ENCODE measurements at regions not wholly inside any gene's neighbourhood (a gene's known extent, or its start where the extent isn't known, plus 50 kb on each side); places are given as distances from the start of the nearest gene placed in this dataset.

DNA sequence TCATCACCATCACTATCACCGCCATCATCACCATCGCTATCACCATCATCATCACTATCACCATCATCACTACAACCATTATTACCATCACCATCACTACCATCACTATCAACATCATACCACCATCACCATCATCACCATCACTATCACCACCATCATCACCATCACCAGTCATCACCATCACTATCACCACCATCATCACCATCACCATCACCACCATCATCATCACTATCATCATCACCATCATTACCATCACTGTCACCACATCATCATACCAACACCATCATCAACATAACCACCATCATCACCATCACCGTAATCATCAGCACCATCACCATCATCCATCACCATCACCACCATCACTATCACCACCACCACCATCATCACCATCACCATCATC, 213.8 kb downstream of the ALG10 start:
- TF ChIP-seq POLR2AphosphoS5 (IDR thresholded peaks at IDR 0.05; ENCODE audit: borderline replicate concordance, low read depth, low read length) = no peak
- TF ChIP-seq EZH2 (IDR thresholded peaks at IDR 0.05) = no peak
